NCI-H1930 (cell line): ENCODE measurements at regions not wholly inside any gene's neighbourhood (a gene's known extent, or its start where the extent isn't known, plus 50 kb on each side); places are given as distances from the start of the nearest gene placed in this dataset.

Source experiments
- DNase-seq, 2 experiments: peaks; one replicate each; lab custom pipeline; 2025; lab: John Stamatoyannopoulos, UW

DNA sequence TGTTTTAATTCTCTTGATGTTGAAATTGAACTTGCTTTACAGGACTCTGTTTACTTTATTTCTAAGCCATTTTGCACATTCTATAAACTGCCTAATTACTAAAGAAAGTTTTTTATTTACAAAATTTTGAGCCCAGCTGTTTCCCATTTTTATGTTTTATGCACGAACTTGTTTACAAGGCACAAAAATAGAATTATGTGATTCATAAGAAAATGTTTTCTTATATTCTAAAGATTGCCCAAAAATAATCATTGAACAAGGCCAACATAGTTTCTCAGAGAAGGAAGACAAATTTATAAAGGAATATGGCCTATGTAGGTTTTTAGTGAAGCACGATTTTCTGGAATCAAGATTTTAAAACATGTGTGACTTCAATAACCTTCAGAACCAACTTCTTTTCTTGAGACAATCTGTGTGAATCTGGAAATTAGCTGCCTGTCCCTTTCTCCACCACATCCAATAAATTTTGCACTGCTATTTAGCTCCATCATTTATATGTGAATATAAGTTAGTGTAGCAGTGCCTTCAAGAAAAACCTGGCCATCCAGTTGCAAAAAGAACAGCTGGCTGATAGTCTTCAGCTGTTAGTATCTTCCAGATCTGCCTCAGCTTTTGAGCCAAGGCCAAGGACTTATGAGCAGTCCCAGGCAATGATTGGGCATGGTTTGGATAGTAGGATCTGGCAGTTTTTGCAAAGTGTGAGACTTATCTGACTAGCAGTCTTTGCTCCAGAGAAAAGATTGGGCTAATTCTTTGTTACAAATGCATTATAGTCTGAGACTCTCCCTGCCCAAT is 253.2 kb upstream of the COL3A1 start:
- no peak for DNase-seq

DNA sequence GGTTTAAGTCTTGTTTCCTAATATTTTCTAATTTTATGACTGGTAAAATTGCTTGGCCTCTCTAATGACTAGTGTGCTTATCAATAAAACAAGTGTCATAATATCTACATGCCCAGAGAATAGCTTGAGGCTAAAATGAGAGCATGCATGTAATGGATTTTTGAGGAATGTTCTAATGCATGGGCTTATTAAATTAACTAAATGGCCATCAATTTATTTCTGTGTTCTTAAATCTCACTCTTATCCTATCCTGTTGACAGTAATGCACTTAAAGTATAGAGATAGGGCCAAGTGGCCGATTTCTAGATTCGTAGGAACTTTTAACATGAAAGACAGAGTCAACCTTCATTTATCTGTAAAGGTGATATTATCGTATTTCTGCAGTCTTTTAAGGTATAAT is 252.4 kb upstream of the COL3A1 start:
- no peak for DNase-seq

DNA sequence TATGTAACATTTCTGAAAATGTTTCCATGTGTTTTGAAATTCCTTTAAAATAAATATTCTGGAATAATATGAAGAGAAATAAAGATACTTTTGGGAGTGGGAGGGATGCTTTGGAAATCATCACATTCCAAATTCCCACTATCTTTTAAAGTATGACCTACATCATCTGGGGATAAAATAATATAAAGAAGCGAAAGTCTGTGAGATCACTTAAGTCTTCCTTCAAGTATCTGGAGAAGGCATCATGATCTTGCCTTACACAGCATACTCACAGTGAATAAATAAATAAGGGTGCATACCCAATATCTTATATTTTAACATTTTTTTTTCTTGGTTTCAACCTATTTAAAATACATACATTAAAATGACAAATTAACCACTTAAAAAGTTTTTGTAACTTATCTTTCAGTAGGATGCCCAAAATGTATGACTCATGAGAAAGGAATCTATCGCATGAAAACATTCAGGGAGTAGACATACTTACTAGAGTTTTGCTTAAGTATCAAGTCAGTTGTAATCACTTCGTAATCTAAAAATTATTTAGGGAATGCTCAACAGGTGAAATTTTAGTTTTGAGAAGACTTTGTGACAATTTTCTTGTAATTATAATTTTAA is 248.3 kb upstream of the COL3A1 start:
- no peak for DNase-seq

DNA sequence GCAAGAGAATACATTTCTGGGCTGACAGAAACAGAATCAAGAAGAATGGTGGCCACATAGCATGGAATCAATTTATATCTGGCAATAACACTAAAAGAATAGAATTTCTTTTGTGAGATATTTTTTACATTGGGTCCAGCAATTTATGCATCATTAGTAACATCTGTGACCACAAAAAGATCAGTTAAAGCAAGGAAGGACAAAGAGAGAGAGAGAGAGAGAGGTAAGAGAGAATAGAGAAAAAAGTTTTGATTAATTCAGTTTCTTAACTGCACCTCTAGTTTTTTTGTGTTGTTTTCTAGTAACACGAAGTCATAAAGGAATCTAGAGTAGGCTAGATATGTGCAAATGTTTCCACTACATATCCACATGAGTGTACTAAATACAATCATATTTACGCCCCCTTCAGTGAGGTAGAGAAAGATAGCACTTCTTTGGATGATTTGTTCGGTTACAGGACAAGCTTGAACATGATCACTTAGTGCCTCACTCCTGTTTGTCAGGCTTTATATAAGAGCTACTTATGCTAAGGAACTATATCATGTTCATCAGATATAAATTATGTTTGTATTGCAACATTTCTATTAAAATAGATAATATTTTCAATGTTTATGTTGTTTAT is 247.4 kb upstream of the COL3A1 start:
- DNase-seq: no peak

DNA sequence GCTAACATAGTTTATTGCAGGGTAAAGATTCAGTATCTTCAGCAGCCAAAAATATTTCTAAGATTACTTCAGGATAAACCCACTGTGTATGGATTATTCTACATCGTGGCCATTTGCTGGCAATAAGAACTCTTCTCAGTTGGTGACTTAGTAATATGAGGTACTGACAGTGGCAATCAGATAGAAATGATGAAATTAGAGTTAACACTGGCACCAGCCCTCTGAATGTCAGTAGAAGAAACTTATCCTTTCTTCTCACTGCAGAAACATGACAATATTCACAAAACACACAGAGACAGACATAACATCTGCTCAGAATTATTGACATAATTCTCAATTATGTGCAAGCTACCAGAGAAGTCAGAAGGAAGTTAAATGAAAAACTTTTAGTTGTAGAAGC is 246.3 kb upstream of the COL3A1 start:
- DNase-seq: no peak

DNA sequence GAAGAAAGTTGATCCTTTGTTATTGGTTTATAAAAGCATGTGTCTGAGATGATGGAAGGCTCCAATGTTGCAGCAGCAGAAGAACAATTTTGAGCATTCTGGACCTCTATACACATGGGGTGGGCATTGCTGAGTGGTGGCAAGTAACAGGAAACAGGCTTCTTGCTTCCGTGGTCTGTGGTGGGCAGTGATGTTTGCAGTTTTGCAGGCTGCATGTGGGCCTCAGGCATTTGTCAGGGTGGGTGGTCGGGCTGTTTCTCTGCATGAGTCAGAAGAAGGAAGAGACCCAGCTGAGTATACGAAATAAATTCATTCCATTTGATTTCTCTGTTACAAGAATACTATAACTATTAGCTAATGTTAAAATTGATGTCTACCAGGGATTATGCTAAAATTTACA is 239.5 kb upstream of the COL3A1 start:
- DNase-seq: no peak

DNA sequence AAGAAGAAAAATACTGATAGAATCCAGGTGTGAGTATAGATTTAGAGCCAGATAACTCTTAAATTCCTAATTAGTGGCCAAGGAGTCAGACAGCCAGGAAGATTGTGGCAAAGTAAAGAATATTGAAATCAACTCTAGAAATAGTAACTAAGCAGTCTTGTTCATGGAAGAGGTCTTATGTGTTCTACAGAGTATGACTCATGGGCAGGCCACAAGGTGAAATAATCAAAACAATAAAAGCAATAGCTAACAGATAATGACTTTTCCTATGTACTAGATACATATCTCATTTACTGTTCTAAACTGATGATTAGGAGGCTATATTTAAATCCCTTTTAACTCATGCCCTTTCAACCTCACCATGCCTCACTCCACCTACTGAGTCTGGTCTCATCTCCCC is 227.4 kb upstream of the COL3A1 start:
- no peak for DNase-seq

DNA sequence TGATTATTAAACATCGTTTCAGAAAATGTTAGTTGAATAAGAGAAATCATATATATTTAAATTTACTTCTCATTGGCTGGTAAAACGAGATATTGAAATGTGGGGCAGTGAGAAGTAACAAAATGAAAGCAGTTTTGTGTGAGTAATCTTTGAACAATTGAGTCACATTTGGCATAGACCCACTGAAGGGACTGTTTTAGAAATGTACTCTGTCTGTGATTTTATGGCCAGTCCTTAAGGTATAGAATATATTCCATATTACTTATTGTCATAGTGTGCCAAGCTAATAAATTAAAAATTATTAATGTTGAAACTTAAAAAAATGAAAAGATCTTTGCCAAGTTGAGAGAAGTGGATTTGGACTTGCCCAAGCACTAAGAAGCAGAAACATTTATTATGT is 222.4 kb upstream of the COL3A1 start:
- no peak for DNase-seq

DNA sequence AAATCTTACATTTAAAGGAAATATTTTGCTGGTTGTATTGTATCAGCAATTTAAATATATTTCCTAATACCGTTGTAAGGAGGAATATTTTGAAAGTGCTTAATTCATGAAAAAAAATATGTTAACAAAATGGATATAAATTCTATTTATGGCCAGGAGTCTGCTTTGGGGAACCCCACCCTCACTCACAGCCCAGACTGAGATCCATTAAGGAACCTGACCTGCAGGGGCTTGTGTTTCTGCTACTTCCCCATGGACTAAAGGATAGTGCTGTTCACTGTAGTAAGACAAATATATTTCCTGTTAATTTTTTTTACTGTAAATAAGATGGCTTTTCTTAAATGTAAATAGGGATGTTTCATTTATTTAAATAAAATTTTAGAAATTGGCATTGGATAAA is 221.9 kb upstream of the COL3A1 start:
- DNase-seq: no peak

DNA sequence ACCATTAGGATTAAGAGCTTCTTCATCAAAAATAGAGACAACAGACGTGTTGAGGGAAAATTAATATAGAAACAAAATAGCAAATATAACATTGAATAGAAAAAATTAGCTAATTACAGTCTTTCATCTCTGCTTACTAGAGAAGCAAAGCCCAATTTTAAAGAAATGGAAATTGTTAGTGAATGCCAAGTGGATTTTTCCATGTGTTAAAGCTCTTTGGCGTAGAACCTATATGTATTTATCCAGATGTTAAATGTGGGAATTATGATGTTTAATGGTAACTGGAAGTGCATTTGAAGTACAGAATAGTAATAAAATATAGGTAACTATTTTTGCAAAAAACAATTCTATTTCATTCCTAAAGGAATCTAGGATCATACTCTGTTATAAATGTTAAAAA is 212.0 kb upstream of the COL3A1 start:
- no peak for DNase-seq

DNA sequence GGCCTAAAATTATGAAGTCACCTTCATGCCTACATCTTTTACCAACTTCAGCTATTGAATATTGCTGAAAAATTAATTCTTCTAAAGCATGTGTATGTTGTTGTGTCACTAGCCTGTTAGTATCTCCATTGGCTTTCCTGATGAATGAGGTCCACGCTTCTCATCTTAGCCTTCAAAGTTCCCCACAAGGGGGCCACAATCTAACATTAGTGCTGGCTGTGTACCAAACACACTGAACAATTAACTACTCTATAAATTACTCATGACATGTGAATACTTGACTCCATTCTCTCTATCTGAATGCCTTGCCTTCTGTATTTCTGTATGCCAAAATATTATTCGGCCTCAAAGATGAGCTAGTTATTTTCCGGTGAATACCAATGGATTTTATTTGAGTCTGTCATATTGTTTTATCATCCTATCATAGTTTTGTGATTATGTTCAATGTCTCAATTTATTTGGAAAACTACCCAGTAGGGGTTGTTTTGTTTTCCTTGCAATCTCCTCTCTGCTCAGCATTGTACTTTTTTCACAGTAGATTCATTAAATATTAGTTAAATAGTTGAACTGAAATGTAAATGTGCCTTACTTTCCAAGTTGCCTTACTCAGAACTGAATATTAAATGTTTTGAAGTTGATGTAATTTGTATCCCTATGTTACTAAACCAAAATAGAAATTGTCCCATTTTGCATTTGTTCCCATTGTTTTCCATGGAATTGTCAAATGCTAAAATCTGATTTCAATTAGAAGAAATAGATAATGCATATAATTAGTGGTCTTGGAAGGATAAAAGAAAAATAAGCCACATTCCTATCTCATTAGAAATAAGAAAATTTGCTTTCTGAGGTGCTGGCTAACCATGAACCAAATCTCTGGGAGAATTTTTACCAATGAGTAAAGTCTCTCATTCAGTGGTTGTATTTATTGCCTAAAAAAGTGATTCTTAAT is 208.4 kb upstream of the COL3A1 start:
- DNase-seq: no peak

DNA sequence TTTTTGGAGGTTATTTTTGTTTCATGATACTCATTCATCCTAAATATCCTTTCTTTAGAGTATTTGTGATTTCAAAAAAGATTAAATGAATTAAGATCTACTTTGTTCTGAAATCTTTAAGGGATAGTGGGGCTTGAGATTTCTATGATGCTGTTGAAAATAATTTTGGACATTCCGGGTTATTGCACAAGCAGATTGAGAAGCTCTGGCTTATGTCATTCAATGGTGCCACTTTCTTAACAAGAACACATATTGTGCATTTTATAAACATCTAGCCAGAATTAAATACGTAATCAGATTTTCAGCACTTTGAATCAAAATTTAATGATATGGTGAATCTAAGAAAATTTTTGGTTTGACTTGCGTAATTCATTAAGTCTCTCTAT is 207.7 kb upstream of the COL3A1 start:
- DNase-seq: no peak

DNA sequence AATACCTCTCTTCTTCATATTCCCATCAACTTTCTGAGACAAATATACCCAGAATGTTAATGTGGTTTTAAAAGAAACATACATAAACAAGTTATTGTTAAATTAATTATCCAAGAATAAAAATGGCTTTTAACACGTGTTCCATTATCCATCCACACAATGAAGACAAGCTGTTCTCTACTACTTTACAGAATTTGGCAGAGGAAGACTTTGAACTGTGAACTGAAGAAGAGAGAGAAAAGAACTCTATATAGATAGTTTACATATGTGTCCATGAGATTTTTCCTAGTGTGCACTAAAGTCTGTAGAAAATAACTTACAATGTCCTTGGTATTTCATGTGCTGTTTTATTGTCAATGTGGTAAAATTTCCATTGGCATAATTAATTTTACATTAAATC is 207.0 kb upstream of the COL3A1 start:
- no peak for DNase-seq

DNA sequence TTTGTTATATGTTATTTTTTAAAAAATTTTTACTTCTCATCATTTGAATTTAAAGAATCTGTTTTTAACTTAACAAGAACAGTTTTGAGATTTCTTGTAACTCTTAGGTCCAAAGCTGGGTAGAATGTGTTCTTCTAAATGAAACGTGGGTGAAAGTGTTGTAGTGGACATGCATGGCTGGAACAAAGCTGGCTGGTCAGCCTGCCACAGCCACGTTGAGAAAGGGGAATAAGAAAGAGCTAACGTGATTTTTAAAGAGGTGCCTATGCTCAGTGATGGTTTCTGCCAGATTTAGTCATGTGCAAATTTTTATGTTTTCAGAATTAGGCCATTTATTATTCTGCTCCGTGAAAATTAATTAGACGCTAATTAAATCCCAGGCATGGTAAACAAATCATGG is 203.9 kb upstream of the COL3A1 start:
- no peak for DNase-seq

DNA sequence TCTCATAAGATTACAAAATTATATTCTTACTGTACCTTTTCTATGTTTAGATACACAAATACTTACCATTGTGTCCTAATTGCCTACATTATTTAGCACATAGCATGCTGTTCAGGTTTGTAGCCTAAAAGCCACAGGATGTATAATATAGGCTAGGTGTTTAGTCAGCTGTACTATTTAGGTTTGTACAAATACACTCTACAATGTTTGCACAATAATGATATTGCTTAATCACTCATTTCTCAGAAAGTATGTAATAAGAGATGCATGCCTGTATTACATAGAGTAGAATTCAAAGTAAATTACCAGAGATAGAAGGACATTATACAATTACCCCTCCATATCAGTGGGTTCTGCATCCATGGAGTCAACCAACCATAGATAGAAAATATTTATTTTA is 201.1 kb upstream of the COL3A1 start:
- DNase-seq: peak; percentile 84 to 88

DNA sequence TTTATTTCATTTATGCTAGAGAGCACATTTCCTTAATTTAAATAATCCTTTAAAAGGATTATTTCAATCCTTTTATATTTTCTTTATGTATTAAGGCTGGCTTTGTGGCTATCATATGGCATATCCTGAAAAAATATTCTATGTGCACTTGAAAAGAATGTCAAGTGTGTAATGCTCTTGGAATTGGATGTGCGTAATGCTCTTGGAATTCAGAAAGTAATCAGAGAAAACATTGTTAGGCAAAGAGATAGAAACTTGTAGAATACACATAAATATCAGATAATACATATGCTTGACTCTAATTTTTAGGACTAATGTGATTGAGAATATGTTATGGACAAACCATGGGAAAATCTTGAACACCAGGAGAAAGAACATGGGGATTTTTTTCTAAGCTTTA is 197.5 kb upstream of the COL3A1 start:
- no peak for DNase-seq

DNA sequence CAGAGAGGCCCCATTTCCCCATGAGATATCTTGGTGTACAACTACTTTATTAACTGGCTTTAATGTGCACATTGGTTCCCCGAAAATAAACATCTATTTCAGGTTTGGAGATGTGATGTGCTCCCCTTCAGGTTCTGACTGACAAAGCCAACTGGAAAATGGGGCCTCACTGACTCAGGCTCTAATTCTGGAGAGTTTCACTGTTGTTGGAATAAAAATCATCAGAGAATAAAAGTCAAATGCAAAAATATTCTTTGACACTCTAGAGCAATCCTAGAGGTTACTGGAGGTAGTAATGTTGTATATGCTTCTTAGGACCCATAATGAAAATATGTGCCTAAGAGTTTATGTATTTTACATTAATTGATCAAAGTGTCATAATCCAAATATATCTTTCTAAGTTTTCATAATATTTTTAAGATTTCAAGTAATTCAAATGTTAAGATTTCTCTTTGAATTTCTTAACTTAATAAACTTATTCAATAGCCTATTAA is 189.9 kb upstream of the COL3A1 start:
- no peak for DNase-seq

DNA sequence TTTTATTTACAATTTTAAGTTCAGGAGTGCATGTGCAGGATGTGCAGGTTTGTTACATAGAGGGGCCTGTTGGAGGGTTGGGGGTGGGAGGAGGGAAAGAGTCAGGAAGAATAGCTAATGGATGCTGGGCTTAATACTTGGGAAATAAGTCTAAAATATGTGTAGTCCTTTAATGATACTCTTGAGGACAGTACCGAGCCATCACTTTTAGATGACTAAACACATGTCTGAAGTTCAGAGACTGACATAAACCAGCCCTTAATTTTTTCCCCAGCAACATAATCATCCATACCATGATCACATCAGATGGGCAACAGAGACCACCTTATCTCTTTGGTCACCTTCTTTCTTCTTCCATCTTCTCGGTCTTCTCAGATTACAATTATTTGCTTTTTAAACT is 189.1 kb upstream of the COL3A1 start:
- DNase-seq: no peak

DNA sequence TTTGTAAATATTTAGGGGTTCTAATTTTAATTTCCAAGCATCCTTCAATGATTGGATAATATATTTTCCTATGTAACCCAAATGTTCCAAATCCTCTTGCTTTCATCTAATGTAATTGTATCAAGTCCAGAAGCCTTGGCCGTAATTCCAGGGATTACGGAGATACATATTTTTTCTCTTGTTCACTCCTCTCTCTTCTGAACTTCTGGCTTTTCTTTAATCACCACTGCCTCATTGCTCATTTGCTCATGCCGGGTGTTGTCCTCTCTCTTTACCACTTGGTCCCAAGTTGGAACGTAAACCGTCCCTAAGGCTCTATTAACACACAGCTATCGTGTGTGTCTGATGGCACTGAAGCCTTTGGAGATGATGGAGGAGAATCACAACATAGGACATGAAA is 188.7 kb upstream of the COL3A1 start:
- no peak for DNase-seq

DNA sequence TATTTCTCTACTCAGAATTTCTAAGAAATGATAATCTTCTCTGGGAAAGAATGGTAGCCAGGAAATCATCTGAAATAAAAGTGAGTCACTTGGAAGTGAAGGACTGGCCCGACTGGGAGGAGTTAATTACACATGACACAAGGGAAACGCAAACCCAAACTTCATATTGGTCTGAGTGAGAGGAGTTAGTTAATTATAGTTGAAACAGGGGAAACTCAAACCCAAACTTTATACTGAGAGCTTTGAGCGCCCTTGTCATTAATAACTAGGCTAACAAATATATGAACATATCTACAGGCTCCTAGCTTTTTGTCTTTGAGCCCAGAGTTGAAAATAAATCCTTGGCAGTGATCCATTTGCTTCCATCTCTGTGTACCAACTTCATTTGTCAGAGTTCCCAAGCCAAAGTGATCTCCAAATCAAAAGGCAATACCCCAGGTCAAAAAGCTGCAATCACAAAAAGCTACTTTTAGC is 187.8 kb upstream of the COL3A1 start:
- DNase-seq: no peak

DNA sequence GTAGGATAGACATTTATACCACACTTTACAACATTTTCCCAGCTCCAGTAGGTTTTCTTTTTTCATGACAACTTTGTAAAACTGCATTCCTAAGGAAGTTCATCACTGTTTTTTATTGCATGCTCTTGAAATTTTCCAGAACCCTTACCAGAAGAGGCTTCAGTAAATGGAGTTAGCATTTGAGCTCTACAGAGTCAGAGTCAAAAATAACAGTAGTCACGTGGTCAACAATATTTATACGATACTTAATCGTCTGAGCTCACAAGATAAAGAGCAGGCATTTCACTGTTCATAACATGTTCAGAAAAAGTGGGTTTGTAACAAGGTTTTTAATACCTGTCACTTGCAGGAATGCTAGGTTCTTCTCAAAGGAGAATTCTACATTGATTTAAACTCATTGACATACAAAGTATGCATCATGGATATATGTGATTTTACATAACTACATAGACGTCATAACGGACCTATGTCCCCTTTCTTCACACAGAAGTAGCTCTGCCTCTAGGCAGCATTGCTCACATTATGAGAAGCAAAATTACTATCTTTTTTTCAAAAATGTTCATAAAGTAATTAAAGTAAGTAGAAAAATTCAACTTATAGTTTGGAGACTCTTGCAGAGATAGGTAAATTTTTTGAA is 187.0 kb upstream of the COL3A1 start:
- DNase-seq: no peak
